NB4 (cell line): ENCODE measurements at regions not wholly inside any gene's neighbourhood (a gene's known extent, or its start where the extent isn't known, plus 50 kb on each side); places are given as distances from the start of the nearest gene placed in this dataset.
"Not testable (repeated sequence)": the region's sequence is repeated elsewhere in the genome, so short reads cannot be mapped to it uniquely, and the experiment has no call there.

ENCODE experiments used
- DNase-seq: peaks from one replicate; pipeline ENCODE4 v3.0.0; 2010; ENCODE audit warnings: low read depth
- H3K4me3 ChIP-seq: one replicate; pipeline ENCODE4 v1.5.1; 2011; ENCODE audit warnings: mild to moderate bottlenecking, low read depth, low read length, moderate library complexity
- MYC ChIP-seq: IDR thresholded peaks from 2 replicates; pipeline ENCODE4 v1.6.1; 2011; ENCODE audit warnings: low read depth, low read length
- POLR2A ChIP-seq: IDR thresholded peaks from 2 replicates; pipeline ENCODE4 v1.6.1; 2011; ENCODE audit warnings: mild to moderate bottlenecking; ENCODE audit not compliant: insufficient read length; ENCODE audit errors: extremely low read depth
- TF ChIP-seq, protein P1 (sequence below): IDR thresholded peaks from one replicate; pipeline ENCODE4 v1.5.1; 2012; ENCODE audit warnings: low read depth, low read length
- TF ChIP-seq, protein P2 (sequence below): IDR thresholded peaks from 2 replicates; pipeline ENCODE4 v1.6.1; 2011; ENCODE audit warnings: low read depth, low read length

GRCh38 chr7:108653526-108653925, 83.9 kb downstream of the DNAJB9 start:
- no peak overlapping the region for H3K4me3 ChIP-seq
- TF ChIP-seq, protein P1, sequence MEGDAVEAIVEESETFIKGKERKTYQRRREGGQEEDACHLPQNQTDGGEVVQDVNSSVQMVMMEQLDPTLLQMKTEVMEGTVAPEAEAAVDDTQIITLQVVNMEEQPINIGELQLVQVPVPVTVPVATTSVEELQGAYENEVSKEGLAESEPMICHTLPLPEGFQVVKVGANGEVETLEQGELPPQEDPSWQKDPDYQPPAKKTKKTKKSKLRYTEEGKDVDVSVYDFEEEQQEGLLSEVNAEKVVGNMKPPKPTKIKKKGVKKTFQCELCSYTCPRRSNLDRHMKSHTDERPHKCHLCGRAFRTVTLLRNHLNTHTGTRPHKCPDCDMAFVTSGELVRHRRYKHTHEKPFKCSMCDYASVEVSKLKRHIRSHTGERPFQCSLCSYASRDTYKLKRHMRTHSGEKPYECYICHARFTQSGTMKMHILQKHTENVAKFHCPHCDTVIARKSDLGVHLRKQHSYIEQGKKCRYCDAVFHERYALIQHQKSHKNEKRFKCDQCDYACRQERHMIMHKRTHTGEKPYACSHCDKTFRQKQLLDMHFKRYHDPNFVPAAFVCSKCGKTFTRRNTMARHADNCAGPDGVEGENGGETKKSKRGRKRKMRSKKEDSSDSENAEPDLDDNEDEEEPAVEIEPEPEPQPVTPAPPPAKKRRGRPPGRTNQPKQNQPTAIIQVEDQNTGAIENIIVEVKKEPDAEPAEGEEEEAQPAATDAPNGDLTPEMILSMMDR, result no peak
- TF ChIP-seq POLR2A (no peak), MYC (no peak)
- TF ChIP-seq, protein P2, sequence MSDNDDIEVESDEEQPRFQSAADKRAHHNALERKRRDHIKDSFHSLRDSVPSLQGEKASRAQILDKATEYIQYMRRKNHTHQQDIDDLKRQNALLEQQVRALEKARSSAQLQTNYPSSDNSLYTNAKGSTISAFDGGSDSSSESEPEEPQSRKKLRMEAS, result no peak
- DNase-seq, result no peak

- H3K4me3 ChIP-seq, DNase-seq: not testable (repeated sequence)
These were observed 87.6 kb downstream of the DNAJB9 start for GRCh38 chr7:108657140-108657726.

DNA sequence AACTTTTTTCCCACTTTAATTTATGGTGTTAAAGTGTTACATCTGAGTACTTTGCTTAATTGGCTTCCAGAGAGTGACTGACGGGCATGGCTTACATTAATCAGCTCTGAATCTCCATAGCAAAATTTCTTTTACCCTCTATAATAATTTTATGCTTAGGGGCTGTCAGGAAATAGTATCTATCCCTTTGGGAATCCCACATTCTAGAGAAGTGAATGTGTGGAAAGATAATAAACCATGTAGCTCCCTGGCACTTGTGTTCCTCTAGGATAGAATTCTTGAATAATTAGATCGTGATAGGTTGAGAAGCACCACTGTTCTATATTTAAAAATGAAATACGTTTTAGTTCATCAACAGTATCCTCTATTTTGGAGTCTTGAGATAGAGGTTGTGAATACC, 89.6 kb downstream of the DNAJB9 start:
- TF ChIP-seq POLR2A, result no peak
- TF ChIP-seq, protein P2, result no peak
- no peak for TF ChIP-seq MYC
- TF ChIP-seq, protein P1, result no peak
- H3K4me3 ChIP-seq, result no peak overlapping the region
- DNase-seq, result no peak

GRCh38 chr7:108659867-108660266, 90.2 kb downstream of the DNAJB9 start:
- TF ChIP-seq MYC (no peak), POLR2A (no peak)
- TF ChIP-seq, protein P2, result no peak
- no peak overlapping the region for H3K4me3 ChIP-seq
- DNase-seq, result no peak

DNA sequence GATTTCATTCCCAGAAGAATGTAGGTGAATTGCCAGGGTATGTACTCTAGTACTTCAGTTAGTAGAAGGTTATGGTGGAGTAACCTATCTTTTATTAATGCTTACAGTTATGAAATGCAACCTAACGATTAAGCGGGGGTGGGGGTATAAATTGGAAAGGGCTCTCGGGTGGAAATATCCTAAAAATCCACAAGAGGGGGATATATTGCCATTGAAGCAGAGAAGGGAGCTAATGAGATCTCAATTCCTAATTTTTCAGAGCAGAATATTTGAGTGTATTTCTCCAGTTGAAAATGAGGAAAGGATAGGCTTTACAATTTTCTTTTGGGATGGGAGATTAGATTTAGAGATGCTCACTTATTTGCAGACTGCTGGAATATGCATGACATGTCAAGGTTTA, 90.8 kb downstream of the DNAJB9 start:
- TF ChIP-seq, protein P1, result peak; percentile 29
- no peak for TF ChIP-seq POLR2A
- DNase-seq, result peak; percentile 20
- H3K4me3 ChIP-seq, result no peak overlapping the region

DNA sequence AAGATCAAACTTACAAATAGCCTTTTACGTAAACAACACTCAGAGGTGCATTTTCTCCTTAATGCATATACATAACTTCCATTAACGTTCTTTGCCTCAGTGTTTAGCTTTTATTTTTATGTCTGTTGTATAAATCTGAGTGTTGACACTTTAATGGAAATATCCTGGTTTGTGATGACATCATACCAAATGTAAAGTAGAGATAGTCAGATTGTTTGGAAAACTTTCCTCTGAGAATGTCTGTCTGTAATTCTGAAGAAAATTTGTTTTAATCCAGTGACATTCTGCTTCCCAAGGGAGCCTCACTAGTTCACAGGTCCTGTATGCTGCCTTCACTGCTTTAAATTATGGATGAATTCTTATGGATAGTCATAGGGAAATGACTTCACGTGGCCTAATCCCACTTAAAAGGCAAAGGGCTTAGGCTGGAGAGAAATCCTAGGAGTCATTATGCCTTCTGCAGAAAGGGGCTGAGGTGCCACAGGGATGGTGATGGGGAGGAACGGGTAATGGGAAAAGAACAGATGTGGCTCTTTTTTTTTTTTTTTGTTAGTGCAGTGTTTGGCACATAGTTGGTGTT, 93.2 kb downstream of the DNAJB9 start:
- TF ChIP-seq, protein P2, result no peak
- TF ChIP-seq POLR2A (no peak), MYC (no peak)
- TF ChIP-seq, protein P1, result no peak
- no peak overlapping the region for H3K4me3 ChIP-seq
- no peak for DNase-seq

- DNase-seq, result no peak
- TF ChIP-seq, protein P2, result no peak
- TF ChIP-seq, protein P1, result no peak
- TF ChIP-seq POLR2A (no peak), MYC (no peak)
- no peak overlapping the region for H3K4me3 ChIP-seq
These were observed 94.0 kb downstream of the DNAJB9 start for GRCh38 chr7:108663701-108664100.
